Breast epithelium (tissue), 4 donors: ENCODE measurements at regions not wholly inside any gene's neighbourhood (a gene's known extent, or its start where the extent isn't known, plus 50 kb on each side); places are given as distances from the start of the nearest gene placed in this dataset.

ENCODE experiments used
- DNase-seq, 2 donors: peaks; one replicate each; pipeline ENCODE4 v3.0.0-alpha.2; 2019; ENCODE audit warnings: low spot score in 2 of 2
- H3K27ac ChIP-seq, 2 donors: fragments of 200-600 bp; sonication (generic) in 1 of 2; one replicate each; pipeline ENCODE4 v1.5.1; 2016 to 2019; ENCODE audit warnings: mild to moderate bottlenecking in 1 of 2
- H3K27me3 ChIP-seq, 2 donors: fragments of 200-600 bp; sonication (generic) in 1 of 2; one replicate each; pipeline versions ENCODE4 v1.5.1 to v1.6.0; 2017 to 2019; ENCODE audit warnings: control low read depth in 1 of 2, mild to moderate bottlenecking in 1 of 2
- H3K36me3 ChIP-seq: fragments of 200-600 bp; one replicate; pipeline ENCODE4 v1.5.1; 2019
- H3K4me1 ChIP-seq, 2 donors: fragments of 200-600 bp; sonication (generic); one replicate each; pipeline ENCODE4 v1.5.1; 2016 to 2019; ENCODE audit warnings: control low read depth in 1 of 2
- H3K4me3 ChIP-seq, 3 donors: fragments of 200-600 bp; sonication (generic); 1 replicate in 2 of 3; 2 replicates in 1 of 3; pipeline ENCODE4 v1.5.1; 2016 to 2019; ENCODE audit warnings: mild to moderate bottlenecking in 3 of 3, moderate library complexity in 2 of 3
- H3K9me3 ChIP-seq, 2 donors: fragments of 200-600 bp; sonication (generic) in 1 of 2; one replicate each; pipeline ENCODE4 v1.5.1; 2016 to 2019; ENCODE audit warnings: control low read depth in 1 of 2
- POLR2A ChIP-seq: fragments of 450-650 bp; IDR thresholded peaks from one replicate; pipeline ENCODE4 v1.6.1; 2016; ENCODE audit warnings: antibody characterized with exemption, mild to moderate bottlenecking, moderate library complexity
- POLR2AphosphoS5 ChIP-seq, 3 donors: sonication (generic); formaldehyde crosslinking; IDR thresholded peaks; one replicate each; pipeline ENCODE4 v1.6.1; 2017; ENCODE audit warnings: antibody characterized with exemption in 3 of 3
- intact Hi-C: fragments of 100-400 bp; cut with DNase I; formaldehyde crosslinking; loops from one replicate; pipeline ENCODE4 v1.15.1; 2023; ENCODE audit warnings: low total_unique reads
- TF ChIP-seq, protein P1 (sequence below), 3 donors: fragments of 450-650 bp; IDR thresholded peaks; one replicate each; pipeline ENCODE4 v1.5.1; 2016 to 2017; ENCODE audit warnings: antibody characterized with exemption in 3 of 3, mild to moderate bottlenecking in 3 of 3, moderate library complexity in 3 of 3

DNA sequence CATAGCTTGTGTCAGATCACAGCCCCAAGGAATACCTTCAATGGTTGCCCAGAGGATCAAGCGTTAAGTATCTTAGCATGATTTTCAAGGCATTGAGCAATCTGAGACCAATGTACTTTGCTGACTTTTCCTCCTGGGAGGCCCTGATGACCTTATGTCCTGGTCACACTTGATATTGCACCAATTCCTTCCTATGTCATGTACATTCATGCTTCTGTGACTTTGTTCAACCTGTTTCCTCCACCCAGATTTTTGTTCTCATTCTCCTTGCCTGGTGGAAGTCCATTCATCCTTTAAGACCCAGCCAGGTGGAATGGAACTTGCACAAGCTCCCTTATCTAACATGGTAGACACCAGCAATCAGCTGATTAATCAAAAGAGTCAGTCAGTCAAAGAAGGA lies 160.8 kb downstream of the PFKFB3 start:
- H3K27me3 ChIP-seq: no peaks in the 10 kb centered on the region
- intact Hi-C loops: no loop called here
- TF ChIP-seq POLR2AphosphoS5 (IDR thresholded peaks at IDR 0.05) (no peak), POLR2A (no peak)
- TF ChIP-seq, protein P1, sequence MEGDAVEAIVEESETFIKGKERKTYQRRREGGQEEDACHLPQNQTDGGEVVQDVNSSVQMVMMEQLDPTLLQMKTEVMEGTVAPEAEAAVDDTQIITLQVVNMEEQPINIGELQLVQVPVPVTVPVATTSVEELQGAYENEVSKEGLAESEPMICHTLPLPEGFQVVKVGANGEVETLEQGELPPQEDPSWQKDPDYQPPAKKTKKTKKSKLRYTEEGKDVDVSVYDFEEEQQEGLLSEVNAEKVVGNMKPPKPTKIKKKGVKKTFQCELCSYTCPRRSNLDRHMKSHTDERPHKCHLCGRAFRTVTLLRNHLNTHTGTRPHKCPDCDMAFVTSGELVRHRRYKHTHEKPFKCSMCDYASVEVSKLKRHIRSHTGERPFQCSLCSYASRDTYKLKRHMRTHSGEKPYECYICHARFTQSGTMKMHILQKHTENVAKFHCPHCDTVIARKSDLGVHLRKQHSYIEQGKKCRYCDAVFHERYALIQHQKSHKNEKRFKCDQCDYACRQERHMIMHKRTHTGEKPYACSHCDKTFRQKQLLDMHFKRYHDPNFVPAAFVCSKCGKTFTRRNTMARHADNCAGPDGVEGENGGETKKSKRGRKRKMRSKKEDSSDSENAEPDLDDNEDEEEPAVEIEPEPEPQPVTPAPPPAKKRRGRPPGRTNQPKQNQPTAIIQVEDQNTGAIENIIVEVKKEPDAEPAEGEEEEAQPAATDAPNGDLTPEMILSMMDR (IDR thresholded peaks at IDR 0.05): no peak
- no peaks in the 10 kb centered on the region for H3K4me1 ChIP-seq
- no peaks in the 10 kb centered on the region for H3K36me3 ChIP-seq
- H3K27ac ChIP-seq: no peak overlapping the region
- no peak overlapping the region for H3K4me3 ChIP-seq
- no peaks in the 10 kb centered on the region for H3K9me3 ChIP-seq
- no peak for DNase-seq

DNA sequence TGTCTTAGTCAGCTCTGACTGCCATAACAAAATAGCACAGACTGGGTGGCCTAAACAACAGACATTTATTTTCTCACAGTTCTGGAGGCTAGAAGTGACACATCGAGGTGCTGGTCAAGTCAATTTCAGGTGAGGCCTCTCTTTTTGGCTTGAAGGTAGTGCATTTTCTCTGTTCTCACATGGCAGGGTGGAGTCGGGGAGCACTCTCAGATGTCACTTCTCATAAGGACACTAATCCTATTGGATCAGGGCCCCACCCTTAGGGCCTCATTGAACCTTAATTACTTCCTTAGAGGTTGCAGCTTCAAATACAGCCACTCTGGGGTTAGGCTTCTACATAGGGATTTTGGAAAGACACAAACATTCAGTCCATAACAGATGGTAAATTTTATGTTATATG lies 161.6 kb downstream of the PFKFB3 start:
- Histone ChIP-seq H3K4me3 (no peak overlapping the region), H3K9me3 (no peaks in the 10 kb centered on the region), H3K36me3 (no peaks in the 10 kb centered on the region), H3K27ac (no peak overlapping the region), H3K27me3 (no peaks in the 10 kb centered on the region), H3K4me1 (no peaks in the 10 kb centered on the region)
- no peak for DNase-seq
- TF ChIP-seq, protein P1 (IDR thresholded peaks at IDR 0.05): no peak
- TF ChIP-seq POLR2AphosphoS5 (IDR thresholded peaks at IDR 0.05) (no peak), POLR2A (no peak)
- intact Hi-C loops: no loop called here

GRCh38 chr10:6364893-6365292 lies 162.2 kb downstream of the PFKFB3 start:
- no peaks in the 10 kb centered on the region for H3K4me1 ChIP-seq
- intact Hi-C loops: no loop called here
- TF ChIP-seq POLR2AphosphoS5 (IDR thresholded peaks at IDR 0.05) (no peak), POLR2A (no peak)
- TF ChIP-seq, protein P1 (IDR thresholded peaks at IDR 0.05): no peak
- H3K36me3 ChIP-seq: no peaks in the 10 kb centered on the region
- H3K27me3 ChIP-seq: no peaks in the 10 kb centered on the region
- DNase-seq: no peak
- H3K4me3 ChIP-seq: no peak overlapping the region
- no peak overlapping the region for H3K27ac ChIP-seq
- H3K9me3 ChIP-seq: no peaks in the 10 kb centered on the region

GRCh38 chr10:6365384-6365783 lies 162.7 kb downstream of the PFKFB3 start:
- H3K27me3 ChIP-seq: no peaks in the 10 kb centered on the region
- no peak overlapping the region for H3K4me3 ChIP-seq
- no peak overlapping the region for H3K27ac ChIP-seq
- H3K9me3 ChIP-seq: no peaks in the 10 kb centered on the region
- TF ChIP-seq POLR2AphosphoS5 (IDR thresholded peaks at IDR 0.05) (no peak), POLR2A (no peak)
- TF ChIP-seq, protein P1 (IDR thresholded peaks at IDR 0.05): no peak
- H3K4me1 ChIP-seq: no peaks in the 10 kb centered on the region
- DNase-seq: no peak
- no peaks in the 10 kb centered on the region for H3K36me3 ChIP-seq
- intact Hi-C loops: no loop called here
